ENCODE measurements at regions not wholly inside any gene's neighbourhood (a gene's known extent, or its start where the extent isn't known, plus 50 kb on each side); places are given as distances from the start of the nearest gene placed in this dataset.

- ChIA-PET CTCF (ENCODE audit: unreplicated experiment) (no interaction called here), POLR2A (interaction anchor here (1.1 kb wide), 1 partner anchor 32 kb away, joined by 3 read pairs; no protein-coding TSS in a partner anchor)
- intact Hi-C loops (cut with micrococcal nuclease; ENCODE audit: unreplicated experiment): no loop called here
These were observed 458.1 kb downstream of the HTR7 start for GRCh38 chr10:90399782-90400181.

GRCh38 chr10:90403211-90404000 lies 454.4 kb downstream of the HTR7 start:
- POLR2A ChIA-PET: interaction anchor here (1.3 kb wide), 1 partner anchor 10 kb away, joined by 3 read pairs; no protein-coding TSS in a partner anchor

More at GRCh38 chr10:90399782-90400181, 458.1 kb downstream of the HTR7 start:
- Histone ChIP-seq H3K4me3 (ENCODE audit: low read depth, low read length, poor library complexity, severe bottlenecking) (no peak overlapping the region), H3K9me3 (ENCODE audit: low read length) (no peaks in the 10 kb centered on the region), H3K4me2 (ENCODE audit: low read length) (no peak overlapping the region), H3K4me1 (ENCODE audit: insufficient read depth, low read length, poor library complexity, severe bottlenecking) (no peaks in the 10 kb centered on the region), H2AFZ (ENCODE audit: low read length) (no peak overlapping the region), H3K79me2 (ENCODE audit: insufficient read depth, low read depth, low read length) (no peaks in the 10 kb centered on the region), H4K20me1 (ENCODE audit: insufficient read depth, low read length) (no peaks in the 10 kb centered on the region), H3K27ac (ENCODE audit: low read depth, low read length, poor library complexity, severe bottlenecking) (no peak overlapping the region), H3K9me2 (ENCODE audit: insufficient read depth, low read length) (no peaks in the 10 kb centered on the region), H3K36me3 (ENCODE audit: insufficient read depth, low read length) (no peaks in the 10 kb centered on the region)
- no peak for DNase-seq (ENCODE audit: low spot score)
- BruUV-seq (replicated peaks): no TSS peak
- TF ChIP-seq EZH2phosphoT487 (IDR thresholded peaks at IDR 0.05; ENCODE audit: borderline replicate concordance, low read depth, low read length) (no peak), CTCF (conservative IDR thresholded peaks at IDR 0.05; ENCODE audit: low read length) (no peak)

More at GRCh38 chr10:90403211-90404000, 454.4 kb downstream of the HTR7 start:
- no TSS peak for BruUV-seq (replicated peaks)
- no peaks in the 10 kb centered on the region for H3K9me2 ChIP-seq (ENCODE audit: insufficient read depth, low read length)
- H3K4me3 ChIP-seq (ENCODE audit: low read depth, low read length, poor library complexity, severe bottlenecking): no peak overlapping the region
- no peaks in the 10 kb centered on the region for H3K36me3 ChIP-seq (ENCODE audit: insufficient read depth, low read length)
- H3K4me1 ChIP-seq (ENCODE audit: insufficient read depth, low read length, poor library complexity, severe bottlenecking): no peaks in the 10 kb centered on the region
- H3K9me3 ChIP-seq (ENCODE audit: low read length): no peaks in the 10 kb centered on the region
- no peaks in the 10 kb centered on the region for H3K79me2 ChIP-seq (ENCODE audit: insufficient read depth, low read depth, low read length)
- CTCF ChIA-PET (ENCODE audit: unreplicated experiment): no interaction called here
- intact Hi-C loops (cut with micrococcal nuclease; ENCODE audit: unreplicated experiment): no loop called here
- no peak overlapping the region for H2AFZ ChIP-seq (ENCODE audit: low read length)
- no peaks in the 10 kb centered on the region for H4K20me1 ChIP-seq (ENCODE audit: insufficient read depth, low read length)
- H3K4me2 ChIP-seq (ENCODE audit: low read length): no peak overlapping the region
- TF ChIP-seq EZH2phosphoT487 (IDR thresholded peaks at IDR 0.05; ENCODE audit: borderline replicate concordance, low read depth, low read length) (no peak), CTCF (conservative IDR thresholded peaks at IDR 0.05; ENCODE audit: low read length) (no peak)
- no peak overlapping the region for H3K27ac ChIP-seq (ENCODE audit: low read depth, low read length, poor library complexity, severe bottlenecking)
- DNase-seq (ENCODE audit: low spot score): no peak

All from OCI-LY7 (cell line).